22Rv1 (cell line): ENCODE measurements at regions not wholly inside any gene's neighbourhood (a gene's known extent, or its start where the extent isn't known, plus 50 kb on each side); places are given as distances from the start of the nearest gene placed in this dataset.

Experiments used
- H3K27ac ChIP-seq: fragments of 450-650 bp; 2 replicates; pipeline ENCODE4 v1.5.1; 2017
- CTCF ChIP-seq: fragments of 450-650 bp; IDR thresholded peaks from 2 replicates; pipeline ENCODE4 v1.5.1; 2017; ENCODE audit warnings: mild to moderate bottlenecking
- ZFX ChIP-seq: fragments of 450-650 bp; IDR thresholded peaks from 2 replicates; pipeline ENCODE4 v1.6.1; 2017; ENCODE audit warnings: antibody characterized with exemption, borderline replicate concordance

GRCh38 chr6:100990070-100990469 is 108.9 kb upstream of the ASCC3 start:
- no peak overlapping the region for H3K27ac ChIP-seq
- no peak for TF ChIP-seq CTCF
- TF ChIP-seq ZFX: no peak

GRCh38 chr6:100996409-100996808 is 115.3 kb upstream of the ASCC3 start:
- TF ChIP-seq CTCF (no peak), ZFX (no peak)
- no peak overlapping the region for H3K27ac ChIP-seq

- TF ChIP-seq CTCF (no peak), ZFX (no peak)
- no peak overlapping the region for H3K27ac ChIP-seq
Observed at GRCh38 chr6:100998111-100998510, 117.0 kb upstream of the ASCC3 start.

- H3K27ac ChIP-seq: no peak overlapping the region
- TF ChIP-seq CTCF (no peak), ZFX (no peak)
Observed at GRCh38 chr6:100999034-100999597, 118.0 kb upstream of the ASCC3 start.

- no peak overlapping the region for H3K27ac ChIP-seq
- TF ChIP-seq ZFX (no peak), CTCF (no peak)
Observed at GRCh38 chr6:101000341-101000740, 119.2 kb upstream of the ASCC3 start.

- TF ChIP-seq CTCF (no peak), ZFX (no peak)
- H3K27ac ChIP-seq: no peak overlapping the region
Observed at GRCh38 chr6:101001012-101001411, 119.9 kb upstream of the ASCC3 start.

GRCh38 chr6:101001607-101002006 is 120.5 kb upstream of the ASCC3 start:
- no peak overlapping the region for H3K27ac ChIP-seq
- TF ChIP-seq CTCF (no peak), ZFX (no peak)
